Breast epithelium (tissue), 4 donors: ENCODE measurements at regions not wholly inside any gene's neighbourhood (a gene's known extent, or its start where the extent isn't known, plus 50 kb on each side); places are given as distances from the start of the nearest gene placed in this dataset.
"Not testable (repeated sequence)": the region's sequence is repeated elsewhere in the genome, so short reads cannot be mapped to it uniquely, and the experiment has no call there.

ENCODE experiments used
- DNase-seq, 2 donors: peaks; one replicate each; pipeline ENCODE4 v3.0.0-alpha.2; 2019; ENCODE audit warnings: low spot score in 2 of 2
- H3K27ac ChIP-seq, 2 donors: fragments of 200-600 bp; sonication (generic) in 1 of 2; one replicate each; pipeline ENCODE4 v1.5.1; 2016 to 2019; ENCODE audit warnings: mild to moderate bottlenecking in 1 of 2
- H3K27me3 ChIP-seq, 2 donors: fragments of 200-600 bp; sonication (generic) in 1 of 2; one replicate each; pipeline versions ENCODE4 v1.5.1 to v1.6.0; 2017 to 2019; ENCODE audit warnings: control low read depth in 1 of 2, mild to moderate bottlenecking in 1 of 2
- H3K36me3 ChIP-seq: fragments of 200-600 bp; one replicate; pipeline ENCODE4 v1.5.1; 2019
- H3K4me1 ChIP-seq, 2 donors: fragments of 200-600 bp; sonication (generic); one replicate each; pipeline ENCODE4 v1.5.1; 2016 to 2019; ENCODE audit warnings: control low read depth in 1 of 2
- H3K4me3 ChIP-seq, 3 donors: fragments of 200-600 bp; sonication (generic); 1 replicate in 2 of 3; 2 replicates in 1 of 3; pipeline ENCODE4 v1.5.1; 2016 to 2019; ENCODE audit warnings: mild to moderate bottlenecking in 3 of 3, moderate library complexity in 2 of 3
- H3K9me3 ChIP-seq, 2 donors: fragments of 200-600 bp; sonication (generic) in 1 of 2; one replicate each; pipeline ENCODE4 v1.5.1; 2016 to 2019; ENCODE audit warnings: control low read depth in 1 of 2
- CTCF ChIP-seq, 3 donors: fragments of 450-650 bp; IDR thresholded peaks; one replicate each; pipeline ENCODE4 v1.5.1; 2016 to 2017; ENCODE audit warnings: antibody characterized with exemption in 3 of 3, mild to moderate bottlenecking in 3 of 3, moderate library complexity in 3 of 3
- POLR2A ChIP-seq: fragments of 450-650 bp; IDR thresholded peaks from one replicate; pipeline ENCODE4 v1.6.1; 2016; ENCODE audit warnings: antibody characterized with exemption, mild to moderate bottlenecking, moderate library complexity
- POLR2AphosphoS5 ChIP-seq, 3 donors: sonication (generic); formaldehyde crosslinking; IDR thresholded peaks; one replicate each; pipeline ENCODE4 v1.6.1; 2017; ENCODE audit warnings: antibody characterized with exemption in 3 of 3
- intact Hi-C: fragments of 100-400 bp; cut with DNase I; formaldehyde crosslinking; loops from one replicate; pipeline ENCODE4 v1.15.1; 2023; ENCODE audit warnings: low total_unique reads

DNA sequence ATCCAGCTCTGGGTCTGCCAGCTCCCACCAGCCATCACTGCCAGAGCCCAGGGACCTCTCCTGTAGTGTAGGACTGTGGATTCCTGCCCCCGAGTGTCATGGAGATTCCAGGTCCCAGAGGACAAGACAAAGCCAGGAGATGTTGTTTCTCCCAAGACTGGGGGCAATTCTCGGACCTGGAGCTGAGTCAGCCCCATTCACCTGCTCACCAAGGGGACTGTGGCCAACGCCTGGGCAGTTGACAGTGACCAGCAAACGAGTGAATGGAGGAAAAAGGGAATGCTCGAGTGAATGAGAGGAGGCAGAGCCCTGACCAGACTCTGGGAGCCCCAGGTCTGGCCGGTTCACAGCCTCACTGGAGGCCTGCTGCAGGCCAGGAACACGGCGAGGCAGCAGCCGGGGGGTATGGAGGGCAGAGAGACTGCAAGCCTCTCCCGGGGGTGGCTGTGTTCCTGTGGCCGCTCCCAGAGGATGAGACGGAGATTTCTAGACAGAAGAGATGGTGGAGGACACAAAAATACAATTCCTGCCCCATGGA, 61.3 kb upstream of the PRR5 start:
- H3K4me3 ChIP-seq = no peak overlapping the region
- H3K27me3 ChIP-seq = no peaks in the 10 kb centered on the region
- no peaks in the 10 kb centered on the region for H3K36me3 ChIP-seq
- intact Hi-C loops = no loop called here
- no peak for DNase-seq
- TF ChIP-seq POLR2A (no peak), POLR2AphosphoS5 (IDR thresholded peaks at IDR 0.05) (no peak), CTCF (IDR thresholded peaks at IDR 0.05) (no peak)
- H3K9me3 ChIP-seq = peaks cover 0 to 3% of the 10 kb centered on the region in 2 donors
- H3K4me1 ChIP-seq = peaks cover 0 to 10% of the 10 kb centered on the region in 2 donors
- peak overlapping the region in 1 of 2 donors; percentile 92 for H3K27ac ChIP-seq

DNA sequence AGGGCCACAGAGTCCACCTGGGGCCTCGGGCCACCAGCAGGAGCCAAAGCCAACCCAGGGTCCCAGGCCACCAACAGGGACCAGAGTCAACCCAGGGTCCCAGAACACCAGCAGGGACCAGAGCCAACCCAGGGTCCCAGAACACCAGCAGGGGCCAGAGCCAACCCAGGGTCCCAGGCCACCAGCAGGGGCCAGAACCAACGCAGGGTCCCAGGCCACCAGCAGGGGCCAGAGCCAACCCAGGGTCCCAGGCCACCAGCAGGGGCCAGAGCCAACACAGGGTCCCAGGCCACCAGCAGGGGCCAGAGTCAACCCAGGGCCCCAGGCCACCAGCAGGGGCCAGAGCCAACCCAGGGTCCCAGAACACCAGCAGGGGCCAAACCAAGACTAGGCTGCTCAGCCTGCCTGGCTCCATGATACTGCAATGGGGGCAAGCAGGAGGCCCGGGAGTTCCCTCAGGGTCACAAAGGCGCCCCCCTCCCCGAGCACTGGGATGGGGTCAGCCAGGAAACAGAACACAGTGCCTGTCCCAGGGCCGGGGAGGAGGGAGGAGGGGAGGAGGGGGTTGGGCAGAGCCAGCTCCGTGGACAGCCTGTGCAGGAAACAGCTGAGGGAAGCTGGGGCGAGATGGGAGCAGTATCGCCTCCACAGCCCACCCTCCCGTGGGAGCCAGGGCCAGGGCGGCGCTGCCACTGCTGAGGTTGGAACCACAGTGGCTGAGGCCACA, 62.0 kb upstream of the PRR5 start:
- intact Hi-C loops = no loop called here
- DNase-seq = no peak
- H3K4me1 ChIP-seq = peaks cover 0 to 10% of the 10 kb centered on the region in 2 donors
- no peaks in the 10 kb centered on the region for H3K9me3 ChIP-seq
- TF ChIP-seq CTCF (IDR thresholded peaks at IDR 0.05) = no peak
- no peak for TF ChIP-seq POLR2AphosphoS5 (IDR thresholded peaks at IDR 0.05)
- TF ChIP-seq POLR2A = no peak
- no peaks in the 10 kb centered on the region for H3K27me3 ChIP-seq
- H3K27ac ChIP-seq = peak overlapping the region; percentile 77 to 92
- no peak overlapping the region for H3K4me3 ChIP-seq
- H3K36me3 ChIP-seq = no peaks in the 10 kb centered on the region

GRCh38 chr22:44638971-44639760, 62.8 kb upstream of the PRR5 start:
- intact Hi-C loops = no loop called here
- TF ChIP-seq POLR2A (no peak), POLR2AphosphoS5 (IDR thresholded peaks at IDR 0.05) (peak; percentile 22 to 67 (median 43)), CTCF (IDR thresholded peaks at IDR 0.05) (no peak)
- peak overlapping the region; percentile 77 to 92 for H3K27ac ChIP-seq
- no peaks in the 10 kb centered on the region for H3K36me3 ChIP-seq
- H3K4me1 ChIP-seq = peaks cover 0 to 10% of the 10 kb centered on the region in 2 donors
- H3K27me3 ChIP-seq = no peaks in the 10 kb centered on the region
- peak; percentile 28 to 61 for DNase-seq
- H3K4me3 ChIP-seq = peak overlapping the region in 1 of 3 donors; percentile 48
- no peaks in the 10 kb centered on the region for H3K9me3 ChIP-seq

- H3K27me3 ChIP-seq, intact Hi-C loops, H3K4me3 ChIP-seq, H3K4me1 ChIP-seq, H3K36me3 ChIP-seq, DNase-seq, H3K27ac ChIP-seq, H3K9me3 ChIP-seq: not testable (repeated sequence)
Observed at GRCh38 chr22:44636502-44637206, 65.3 kb upstream of the PRR5 start.

GRCh38 chr22:44635567-44635966, 66.4 kb upstream of the PRR5 start:
- intact Hi-C loops, DNase-seq, H3K27me3 ChIP-seq: not testable (repeated sequence)

More at GRCh38 chr22:44635567-44635966, 66.4 kb upstream of the PRR5 start:
- not testable (repeated sequence) for H3K4me3 ChIP-seq, H3K9me3 ChIP-seq, H3K27ac ChIP-seq, H3K4me1 ChIP-seq, H3K36me3 ChIP-seq
